DND-41 (cell line): ENCODE measurements at regions not wholly inside any gene's neighbourhood (a gene's known extent, or its start where the extent isn't known, plus 50 kb on each side); places are given as distances from the start of the nearest gene placed in this dataset.
"Not testable (repeated sequence)": the region's sequence is repeated elsewhere in the genome, so short reads cannot be mapped to it uniquely, and the experiment has no call there.

Source experiments
- ATAC-seq: fragments of 200-7000 bp; cut with Tn5 transposase; 3 replicates; pipeline ENCODE4 v1.9.1; 2021; ENCODE audit warnings: low read depth; ENCODE audit not compliant: insufficient read depth
- DNase-seq: peaks from one replicate; pipeline ENCODE4 v3.0.0-alpha.2; 2020
- H2AFZ ChIP-seq: 2 replicates; pipeline ENCODE4 v1.6.0; 2012; ENCODE audit warnings: low read depth, low read length
- H3K27ac ChIP-seq: 2 replicates; pipeline ENCODE4 v1.5.1; 2012; ENCODE audit warnings: low read length, inconsistent platforms
- H3K27me3 ChIP-seq: fragments of 200-600 bp; sonication (generic); 2 replicates; pipeline ENCODE4 v1.6.0; 2012; ENCODE audit warnings: low read length, mild to moderate bottlenecking, inconsistent platforms; ENCODE audit not compliant: insufficient read depth, poor library complexity
- H3K36me3 ChIP-seq: 2 replicates; pipeline ENCODE4 v1.5.1; 2012; ENCODE audit warnings: low read length, inconsistent platforms; ENCODE audit not compliant: insufficient read depth
- H3K4me1 ChIP-seq: 2 replicates; pipeline ENCODE4 v1.5.1; 2012; ENCODE audit warnings: mild to moderate bottlenecking, low read length; ENCODE audit not compliant: insufficient read depth
- H3K4me2 ChIP-seq: 2 replicates; pipeline ENCODE4 v1.6.0; 2012; ENCODE audit warnings: mild to moderate bottlenecking, moderate library complexity, low read length, inconsistent platforms; ENCODE audit not compliant: insufficient read depth
- H3K4me3 ChIP-seq, 2 experiments: fragments of 200-600 bp in 1 of 2; shearing (Covaris generic) in 1 of 2; 2 replicates each; pipeline ENCODE4 v1.5.1; 2012 to 2016; ENCODE audit warnings: inconsistent platforms in 2 of 2, low read length in 2 of 2, mild to moderate bottlenecking in 2 of 2, low read depth in 1 of 2, moderate library complexity in 1 of 2
- H3K79me2 ChIP-seq: 2 replicates; pipeline ENCODE4 v1.6.0; 2012; ENCODE audit warnings: low read length, inconsistent platforms; ENCODE audit not compliant: insufficient read depth
- H3K9ac ChIP-seq: 2 replicates; pipeline ENCODE4 v1.6.0; 2012; ENCODE audit warnings: low read depth, mild to moderate bottlenecking, inconsistent platforms, low read length, moderate library complexity
- H3K9me3 ChIP-seq: 2 replicates; pipeline ENCODE4 v1.5.1; 2012; ENCODE audit warnings: low read length, moderate library complexity, mild to moderate bottlenecking, inconsistent platforms; ENCODE audit not compliant: insufficient read depth, severe bottlenecking
- H4K20me1 ChIP-seq: 2 replicates; pipeline ENCODE4 v1.6.0; 2012; ENCODE audit warnings: low read length; ENCODE audit not compliant: insufficient read depth
- CTCF ChIP-seq: IDR thresholded peaks from 2 replicates; pipeline ENCODE4 v1.5.1; 2012; ENCODE audit warnings: borderline replicate concordance, low read length, moderate library complexity, mild to moderate bottlenecking; ENCODE audit not compliant: poor library complexity, severe bottlenecking; ENCODE audit errors: extremely low read depth
- EZH2 ChIP-seq: IDR thresholded peaks from 3 replicates; pipeline ENCODE4 v1.6.1; 2012; ENCODE audit warnings: borderline replicate concordance, low read depth, mild to moderate bottlenecking, moderate library complexity, low read length, inconsistent platforms; ENCODE audit not compliant: severe bottlenecking

DNA sequence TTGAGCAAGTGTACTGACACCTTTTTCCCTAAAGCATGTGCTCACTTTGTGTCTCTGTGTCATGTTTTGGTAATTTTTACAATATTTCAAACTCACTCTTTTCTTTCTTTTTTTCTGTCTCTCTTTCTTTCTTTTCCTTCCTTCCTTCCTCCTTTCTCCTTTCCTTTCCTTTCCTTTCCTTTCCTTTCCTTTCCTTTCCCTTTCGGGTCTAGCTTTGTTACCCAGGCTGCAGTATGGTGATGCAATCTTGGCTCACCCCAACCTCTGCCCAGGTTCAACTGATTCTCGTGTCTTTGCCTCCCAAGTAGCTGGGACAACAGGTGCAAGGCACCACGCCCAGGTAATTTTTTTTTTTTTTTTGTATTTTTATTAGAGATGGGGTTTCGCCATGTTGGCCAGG lies 60.4 kb upstream of the TINAGL1 start:
- DNase-seq, result no peak
- TF ChIP-seq CTCF (no peak), EZH2 (no peak)

GRCh38 chr1:31517301-31517700 lies 59.0 kb upstream of the TINAGL1 start:
- Histone ChIP-seq H3K4me1 (peaks cover 12% of the 10 kb centered on the region), H3K9ac (no peak overlapping the region), H3K36me3 (peaks cover 85% of the 10 kb centered on the region), H3K4me2 (no peak overlapping the region), H2AFZ (no peak overlapping the region), H3K27me3 (no peaks in the 10 kb centered on the region), H3K27ac (no peak overlapping the region), H4K20me1 (no peaks in the 10 kb centered on the region; the same call in 1 of the 2 replicates), H3K4me3 (no peak overlapping the region), H3K9me3 (peaks cover 19% of the 10 kb centered on the region), H3K79me2 (peaks cover 45% of the 10 kb centered on the region)
- TF ChIP-seq EZH2 (no peak), CTCF (peak; percentile 30)
- DNase-seq, result no peak
- no peak for ATAC-seq

More for the DNA sequence above, 60.4 kb upstream of the TINAGL1 start:
- no peak for ATAC-seq
- H4K20me1 ChIP-seq, result no peaks in the 10 kb centered on the region
- no peaks in the 10 kb centered on the region for H3K27me3 ChIP-seq
- no peak overlapping the region for H3K27ac ChIP-seq
- peaks cover 24% of the 10 kb centered on the region for H3K9me3 ChIP-seq
- no peak overlapping the region for H3K4me3 ChIP-seq
- H3K4me1 ChIP-seq, result peaks cover 18% of the 10 kb centered on the region
- H3K36me3 ChIP-seq, result peaks cover 86% of the 10 kb centered on the region
- no peak overlapping the region for H3K4me2 ChIP-seq
- H2AFZ ChIP-seq, result no peak overlapping the region
- H3K9ac ChIP-seq, result no peak overlapping the region
- peaks cover 49% of the 10 kb centered on the region for H3K79me2 ChIP-seq

- DNase-seq, H4K20me1 ChIP-seq, H2AFZ ChIP-seq: not testable (repeated sequence)
Measured at GRCh38 chr1:31517986-31518385, 58.3 kb upstream of the TINAGL1 start.

GRCh38 chr1:31521761-31522555 lies 54.4 kb upstream of the TINAGL1 start:
- Histone ChIP-seq H3K4me1 (no peaks in the 10 kb centered on the region), H3K27ac (peak overlapping the region; percentile 16), H3K4me2 (no peak overlapping the region), H3K79me2 (peaks cover 14% of the 10 kb centered on the region), H4K20me1 (peaks cover 3% of the 10 kb centered on the region; the same call in 1 of the 2 replicates), H3K9me3 (no peaks in the 10 kb centered on the region), H2AFZ (no peak overlapping the region), H3K36me3 (peaks cover 83% of the 10 kb centered on the region), H3K27me3 (no peaks in the 10 kb centered on the region), H3K9ac (no peak overlapping the region), H3K4me3 (no peak overlapping the region)
- no peak for TF ChIP-seq EZH2
- no peak for TF ChIP-seq CTCF
- ATAC-seq, result no peak
- DNase-seq, result no peak

More at GRCh38 chr1:31517986-31518385, 58.3 kb upstream of the TINAGL1 start:
- not testable (repeated sequence) for H3K27me3 ChIP-seq, H3K4me2 ChIP-seq, H3K9ac ChIP-seq, H3K4me3 ChIP-seq, H3K27ac ChIP-seq, ATAC-seq
- peaks cover 12% of the 10 kb centered on the region for H3K9me3 ChIP-seq
- peaks cover 41% of the 10 kb centered on the region for H3K79me2 ChIP-seq
- peaks cover 12% of the 10 kb centered on the region for H3K4me1 ChIP-seq
- peaks cover 87% of the 10 kb centered on the region for H3K36me3 ChIP-seq
